CD1c-positive myeloid dendritic cell (primary cell): ENCODE measurements at regions not wholly inside any gene's neighbourhood (a gene's known extent, or its start where the extent isn't known, plus 50 kb on each side); places are given as distances from the start of the nearest gene placed in this dataset.
"Not testable (repeated sequence)": the region's sequence is repeated elsewhere in the genome, so short reads cannot be mapped to it uniquely, and the experiment has no call there.

Experiments
- DNase-seq: peaks from one replicate; pipeline ENCODE4 v3.0.0-alpha.2; 2016; ENCODE audit errors: extremely low spot score

DNA sequence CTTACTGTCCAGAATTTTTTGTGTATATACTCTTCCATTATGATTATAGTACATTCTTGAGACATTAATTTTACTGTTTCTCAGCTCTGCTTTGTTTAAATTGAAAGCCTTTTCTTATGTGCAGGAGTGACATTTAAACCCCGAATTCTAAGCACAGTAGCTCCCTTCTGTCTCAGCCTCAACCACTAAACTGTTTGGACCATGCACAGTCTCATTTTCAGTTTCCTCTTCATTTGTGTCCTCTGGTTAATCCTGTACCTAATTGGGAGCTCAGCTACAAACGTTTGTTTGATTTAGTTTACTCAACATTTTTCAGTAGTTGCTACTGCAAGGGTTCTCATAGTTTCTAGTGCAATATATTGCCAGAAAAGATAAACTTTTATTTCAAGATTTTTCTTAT, 206.3 kb downstream of the SLITRK5 start:
- DNase-seq: no peak

DNA sequence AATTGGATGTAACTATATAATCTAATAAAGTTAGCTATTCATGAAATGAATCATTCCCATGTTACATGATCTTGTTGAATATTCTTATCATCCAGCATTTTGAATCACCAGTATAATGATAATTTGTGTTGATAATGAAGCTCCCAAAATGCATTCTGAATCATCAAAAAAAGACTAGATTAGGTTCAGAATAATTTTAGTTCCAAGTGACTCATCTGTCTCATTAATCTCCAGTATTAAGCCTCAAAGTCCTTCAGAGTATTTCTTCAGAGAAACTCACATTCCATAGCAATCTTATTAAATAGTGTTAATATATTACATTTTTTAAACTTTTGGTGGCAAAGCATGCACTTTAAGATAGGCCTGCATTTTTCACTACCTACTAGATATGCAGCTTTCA, 207.5 kb downstream of the SLITRK5 start:
- DNase-seq: no peak

DNA sequence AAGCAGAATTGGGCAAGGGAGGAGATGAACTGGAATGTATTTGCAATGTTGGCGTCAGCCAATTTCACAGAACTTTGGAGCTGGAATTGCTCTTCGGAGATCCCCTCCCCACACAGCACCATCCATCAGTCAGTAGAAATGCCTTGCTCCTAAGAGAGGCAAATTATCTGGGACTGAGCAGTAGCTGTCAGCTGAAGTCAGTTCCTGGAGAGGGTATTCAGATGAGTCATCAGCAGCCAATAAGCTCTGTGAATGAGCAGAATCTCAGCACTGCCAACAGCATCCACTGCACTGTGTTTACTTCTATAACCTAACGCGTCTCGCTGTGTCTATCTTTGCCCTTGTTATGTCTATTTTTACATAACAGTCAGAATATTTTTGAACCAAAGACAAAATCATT, 213.7 kb downstream of the SLITRK5 start:
- DNase-seq: no peak

DNA sequence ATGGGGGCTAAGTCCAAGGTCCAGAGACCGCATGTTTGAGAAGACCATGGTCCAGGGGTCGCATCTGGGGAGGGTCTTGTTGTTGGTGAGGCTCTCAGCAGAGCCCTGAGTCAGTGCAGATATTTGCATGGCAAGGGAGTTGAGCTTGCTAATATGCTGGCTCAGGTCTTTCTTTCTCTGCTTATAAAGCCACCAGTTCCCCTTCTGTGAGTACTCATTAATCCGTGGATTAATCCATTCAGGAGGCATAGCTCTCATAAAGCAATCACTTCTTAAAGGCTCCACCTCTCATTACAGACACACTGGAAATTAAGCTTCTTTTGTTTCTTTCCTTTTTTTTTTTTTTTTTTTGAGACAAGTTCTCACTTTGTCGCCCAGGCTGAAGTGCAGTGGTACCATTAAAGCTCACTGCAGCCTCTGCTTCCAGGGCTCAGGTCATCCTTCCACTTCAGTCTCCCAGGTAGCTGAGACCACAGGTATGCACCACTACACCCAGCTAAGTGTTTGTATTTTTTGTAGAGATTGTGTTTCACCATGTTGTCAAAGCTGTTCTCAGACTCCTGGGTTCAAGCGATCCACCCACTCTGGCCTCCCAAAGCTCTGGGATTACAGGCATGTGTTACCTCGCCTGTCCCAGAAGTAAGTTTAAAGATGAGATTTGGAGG, 216.4 kb downstream of the SLITRK5 start:
- no peak for DNase-seq

DNA sequence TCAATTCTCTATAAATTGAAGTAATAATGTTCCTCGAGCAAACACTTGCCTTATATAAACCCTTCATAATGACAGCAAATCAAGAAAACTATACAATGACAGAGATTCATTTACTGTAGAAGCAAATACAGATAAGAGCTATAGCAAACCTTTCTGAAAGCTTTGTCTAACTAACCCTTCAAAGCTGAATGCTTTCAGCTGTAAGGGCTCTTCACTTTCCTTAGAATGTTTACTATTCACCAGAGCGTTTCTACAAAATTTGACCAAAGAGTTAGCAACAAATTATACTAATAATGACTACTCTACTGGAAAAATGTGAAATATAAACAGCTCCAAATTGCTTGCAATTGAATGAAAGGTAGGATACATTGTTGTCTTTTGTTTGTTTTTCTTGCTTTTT, 218.1 kb downstream of the SLITRK5 start:
- DNase-seq: no peak

GRCh38 chr13:87893186-87893585, 222.0 kb downstream of the SLITRK5 start:
- DNase-seq: no peak

DNA sequence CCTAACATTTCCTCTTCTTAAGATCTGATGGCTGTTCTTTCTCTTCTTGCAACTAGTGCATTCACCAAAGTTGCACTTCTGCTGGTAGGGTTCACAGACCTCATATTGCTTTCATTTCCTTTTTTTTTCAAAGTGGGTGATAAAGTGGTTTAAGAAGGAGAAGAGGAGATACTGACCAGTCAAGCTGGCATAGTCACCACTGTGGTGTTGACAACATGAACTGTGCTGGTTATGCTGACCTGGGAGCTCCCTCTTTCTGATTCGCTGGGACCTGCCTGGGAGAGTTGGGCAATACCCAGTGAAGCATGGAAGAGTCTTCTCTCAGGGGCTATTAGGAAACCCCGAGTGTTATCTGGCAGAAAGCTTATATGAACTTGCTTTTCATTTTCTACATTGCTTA, 222.9 kb downstream of the SLITRK5 start:
- peak; percentile 45 for DNase-seq

DNA sequence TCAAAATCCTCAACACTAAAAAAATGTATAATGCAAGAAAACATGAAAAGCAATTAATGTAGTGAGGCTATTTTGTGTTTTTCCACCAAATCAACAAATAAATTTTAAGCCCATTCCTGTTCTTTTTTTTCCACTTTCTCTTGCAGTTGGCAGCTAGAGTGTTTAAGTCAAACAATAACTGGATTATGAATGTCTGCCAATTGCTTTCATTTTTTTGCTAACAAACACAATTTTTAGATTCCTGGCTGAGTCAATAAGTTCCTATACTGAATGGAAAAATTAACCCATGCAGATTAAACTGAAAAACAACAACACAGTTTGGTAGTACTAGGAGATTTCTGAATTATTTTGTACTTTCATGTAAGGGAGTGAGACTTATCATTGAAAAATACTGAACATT, 232.4 kb downstream of the SLITRK5 start:
- DNase-seq: no peak

DNA sequence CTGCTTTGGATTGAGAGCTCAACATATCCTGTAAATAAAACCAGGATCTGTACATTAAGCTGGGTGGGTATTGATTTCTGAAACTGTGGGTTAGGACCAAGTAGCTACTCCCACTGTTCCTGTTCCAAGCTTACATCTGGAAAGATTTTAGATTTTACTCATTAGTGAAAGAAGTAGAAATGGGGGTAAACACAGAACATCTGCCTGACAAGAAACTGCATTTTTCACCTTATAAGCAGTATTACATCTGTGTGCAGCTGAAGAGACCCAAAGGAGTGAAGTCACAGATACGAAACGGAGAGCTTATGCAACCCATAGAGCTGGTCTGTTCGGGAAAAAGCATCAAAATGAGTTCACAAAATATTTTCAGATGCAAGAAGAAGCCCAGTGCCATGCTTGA, 235.2 kb downstream of the SLITRK5 start:
- DNase-seq: no peak

- DNase-seq: no peak
Observed at GRCh38 chr13:87907202-87907601, 236.0 kb downstream of the SLITRK5 start.

- DNase-seq: no peak
Observed at GRCh38 chr13:87919956-87920355, 248.8 kb downstream of the SLITRK5 start.

- DNase-seq: no peak
Observed at GRCh38 chr13:87923753-87924152, 252.6 kb downstream of the SLITRK5 start.

DNA sequence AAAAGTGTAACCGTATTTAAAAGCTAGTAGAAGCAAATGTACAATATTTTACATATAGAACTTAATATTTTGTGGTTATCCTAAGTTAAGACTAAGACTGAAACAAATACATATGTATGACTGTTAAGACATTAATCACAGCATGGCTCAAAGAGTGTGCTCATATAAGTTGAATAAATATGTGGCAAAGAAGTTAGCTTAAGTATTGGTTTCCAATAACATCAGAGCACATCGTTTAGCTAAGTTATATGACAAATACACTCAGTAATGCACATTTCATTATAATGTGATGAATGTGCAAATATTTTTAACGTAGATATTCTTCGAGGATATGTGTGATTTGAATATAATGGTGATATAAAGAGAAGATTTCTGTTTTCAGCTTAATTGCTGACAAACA, 253.8 kb downstream of the SLITRK5 start:
- no peak for DNase-seq

DNA sequence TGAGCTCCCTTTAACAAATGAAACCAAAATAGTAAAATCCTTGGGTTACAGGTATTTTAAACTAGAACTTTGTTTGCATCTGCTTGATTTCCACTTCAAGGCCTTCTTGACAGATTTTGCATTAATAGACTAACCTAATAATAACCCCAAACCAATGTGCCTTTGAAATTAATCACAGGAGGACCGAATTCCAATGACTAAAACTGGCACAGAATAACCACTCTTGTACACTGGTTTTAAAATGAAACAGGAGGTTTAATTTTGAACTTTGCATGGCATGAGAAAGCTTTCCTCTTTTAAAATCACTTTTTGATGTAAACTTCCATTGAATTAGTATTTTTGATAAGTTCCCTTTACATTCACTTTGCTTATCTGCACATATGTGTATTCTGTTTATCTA, 269.6 kb downstream of the SLITRK5 start:
- no peak for DNase-seq

DNA sequence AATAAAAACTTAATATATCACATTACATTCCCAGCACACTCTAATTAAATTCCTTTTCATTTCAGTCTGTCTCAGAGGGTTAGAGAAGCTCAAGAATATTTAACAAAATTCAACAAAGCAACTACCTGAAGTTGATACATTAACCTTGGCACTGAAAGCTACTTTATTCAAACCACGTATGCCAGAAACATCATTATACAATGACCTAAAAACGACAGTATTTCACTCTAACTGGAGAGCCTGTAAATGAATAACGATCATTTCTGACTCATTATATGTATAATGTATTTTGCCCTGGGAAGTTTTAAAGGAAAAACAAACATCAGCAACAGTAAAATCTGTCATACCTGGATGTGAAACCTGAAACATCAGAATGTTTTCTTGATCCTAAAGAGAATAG, 270.1 kb downstream of the SLITRK5 start:
- no peak for DNase-seq

DNA sequence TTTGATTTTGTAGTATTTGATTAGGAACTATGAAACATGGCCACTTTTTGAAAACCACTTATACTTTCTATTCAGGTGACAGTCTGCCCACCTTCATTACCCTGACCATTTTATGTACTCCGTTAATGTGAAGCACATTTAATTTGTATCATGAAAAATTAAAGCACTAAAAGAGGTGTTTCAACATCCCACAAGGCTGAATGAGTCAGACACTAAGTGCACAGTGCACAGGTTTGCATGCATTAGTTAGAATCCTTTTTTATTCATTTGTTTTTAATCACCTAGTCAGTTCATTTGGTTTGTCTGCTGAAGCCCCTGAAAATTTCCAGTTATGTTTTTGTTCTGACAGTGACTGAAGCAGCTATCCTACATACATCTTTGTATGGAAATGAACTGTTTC, 271.0 kb downstream of the SLITRK5 start:
- DNase-seq: no peak

- DNase-seq: no peak
Observed at GRCh38 chr13:87944038-87944437, 272.9 kb downstream of the SLITRK5 start.

GRCh38 chr13:87952377-87952776, 281.2 kb downstream of the SLITRK5 start:
- no peak for DNase-seq

GRCh38 chr13:87953381-87953780, 282.2 kb downstream of the SLITRK5 start:
- no peak for DNase-seq

- DNase-seq: no peak
Observed at GRCh38 chr13:87954091-87954490, 282.9 kb downstream of the SLITRK5 start.

- DNase-seq: no peak
Observed at GRCh38 chr13:87961546-87961945, 290.4 kb downstream of the SLITRK5 start.

DNA sequence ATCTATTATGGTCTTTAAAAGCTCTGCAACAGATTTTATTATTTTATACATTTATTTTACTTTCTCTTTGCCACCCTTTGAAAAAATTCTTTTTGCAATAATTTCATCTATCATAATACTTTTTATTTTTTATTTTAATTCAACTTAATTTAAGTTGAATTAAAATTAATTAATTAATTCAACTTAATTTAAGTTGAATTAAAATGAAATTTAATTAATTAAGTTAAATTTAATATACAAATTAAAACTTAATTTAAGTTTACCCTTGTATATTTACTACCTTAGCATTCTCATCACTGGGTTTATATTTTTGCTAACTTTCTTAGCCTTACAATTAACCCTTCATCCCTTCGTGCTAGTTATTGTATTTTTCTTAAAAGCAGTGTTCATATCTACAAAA, 301.4 kb downstream of the SLITRK5 start:
- no peak for DNase-seq

DNA sequence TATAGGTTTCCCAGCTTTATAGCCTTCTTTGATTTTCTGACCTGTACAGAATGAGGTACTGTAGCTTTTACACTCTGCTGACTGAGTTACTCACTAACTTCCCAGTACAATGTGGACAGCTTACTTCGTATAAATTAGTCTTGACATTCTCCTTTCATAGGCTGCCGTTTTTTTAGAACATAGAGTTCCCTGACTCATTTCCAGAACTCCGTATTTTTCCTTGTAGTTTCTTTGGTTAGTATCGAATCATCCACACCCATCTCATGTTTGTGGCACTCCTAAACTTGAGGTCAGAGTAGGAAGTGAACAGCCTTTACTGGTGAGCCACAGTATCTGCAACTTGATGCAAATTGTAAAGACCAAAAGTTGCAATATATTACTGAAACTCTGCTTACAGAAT, 303.9 kb downstream of the SLITRK5 start:
- DNase-seq: no peak

DNA sequence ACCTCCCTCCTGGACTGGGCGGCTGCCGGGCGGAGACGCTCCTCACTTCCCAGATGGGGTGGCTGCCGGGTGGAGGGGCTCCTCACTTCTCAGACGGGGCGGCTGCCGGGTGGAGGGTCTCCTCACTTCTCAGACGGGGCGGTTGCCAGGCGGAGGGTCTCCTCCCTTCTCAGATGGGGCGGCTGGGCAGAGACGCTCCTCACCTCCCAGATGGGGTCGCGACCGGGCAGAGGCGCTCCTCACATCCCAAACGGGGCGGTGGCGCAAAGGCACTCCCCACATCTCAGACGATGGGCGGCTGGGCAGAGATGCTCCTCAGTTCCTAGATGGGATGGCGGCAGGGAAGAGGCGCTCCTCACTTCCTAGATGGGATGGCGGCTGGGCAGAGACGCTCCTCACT, 305.5 kb downstream of the SLITRK5 start:
- not testable (repeated sequence) for DNase-seq
